ENCODE measurements at regions not wholly inside any gene's neighbourhood (a gene's known extent, or its start where the extent isn't known, plus 50 kb on each side); places are given as distances from the start of the nearest gene placed in this dataset.

GRCh38 chr7:86942081-86942480, 117.4 kb downstream of the ELAPOR2 start:
- no peak overlapping the region for H3K4me3 ChIP-seq (ENCODE audit: low read depth, low read length)
- no peak for DNase-seq (ENCODE audit: low read depth, low spot score)
- in situ Hi-C loops (cut with HindIII; ENCODE audit: low sequenced_read_pairs) = no loop called here
- TF ChIP-seq CTCF (IDR thresholded peaks at IDR 0.05; ENCODE audit: low read depth, low read length) = no peak

- peak; percentile 71 for TF ChIP-seq CTCF (IDR thresholded peaks at IDR 0.05; ENCODE audit: low read depth, low read length)
- in situ Hi-C loops (cut with HindIII; ENCODE audit: low sequenced_read_pairs) = no loop called here
- DNase-seq (ENCODE audit: low read depth, low spot score) = peak; percentile 72
- no peak overlapping the region for H3K4me3 ChIP-seq (ENCODE audit: low read depth, low read length)
Measured at GRCh38 chr7:86939197-86939814, 120.1 kb downstream of the ELAPOR2 start.

DNA sequence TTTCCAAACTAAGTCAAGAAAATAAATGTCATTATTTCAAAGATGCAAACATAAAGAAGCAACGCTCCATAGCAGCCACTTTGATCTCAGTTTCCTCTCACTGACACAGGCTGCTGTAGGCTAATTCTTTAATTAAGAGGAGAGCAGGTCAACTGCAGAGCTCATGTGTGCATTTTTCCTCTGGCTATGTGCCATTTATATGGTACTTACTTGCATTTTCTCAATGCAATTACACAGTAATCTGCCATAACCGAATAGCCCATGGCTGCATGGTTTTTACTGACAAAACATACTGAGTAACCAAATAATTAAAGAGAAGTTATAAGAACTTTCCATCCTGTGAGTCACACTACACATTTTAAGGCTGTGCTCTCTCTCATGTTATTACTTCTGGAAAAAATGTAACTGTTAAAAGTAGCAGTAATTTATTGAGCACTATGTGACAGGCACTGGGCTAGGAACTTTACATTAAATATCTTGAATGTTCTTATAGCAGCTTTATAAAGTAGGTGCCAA, 122.0 kb downstream of the ELAPOR2 start:
- TF ChIP-seq CTCF (IDR thresholded peaks at IDR 0.05; ENCODE audit: low read depth, low read length) = no peak

DNA sequence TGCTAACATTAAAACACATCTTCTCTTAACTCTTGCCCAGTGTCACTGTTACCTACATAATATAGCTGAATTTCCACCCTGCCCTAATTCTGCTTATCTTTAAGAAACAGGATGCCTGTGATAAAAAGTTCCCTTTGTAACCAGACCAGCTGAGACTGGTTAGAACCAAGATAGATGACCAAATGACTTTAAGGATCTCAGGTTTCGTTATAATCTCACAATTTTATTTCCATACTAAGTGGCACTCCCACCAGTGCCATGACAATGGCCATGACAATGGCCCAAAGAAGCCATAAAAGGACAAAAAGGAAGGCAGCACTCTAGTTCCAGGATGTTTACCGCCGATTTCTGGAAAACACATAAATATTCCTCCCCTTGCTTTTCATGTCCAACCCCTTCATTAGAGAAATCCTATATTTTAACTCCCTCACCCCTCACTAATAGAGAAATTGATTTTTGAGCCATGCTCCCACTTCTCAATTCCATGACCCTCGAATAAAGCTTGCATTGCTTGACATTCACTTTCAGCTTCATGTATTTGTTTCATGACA, 126.1 kb downstream of the ELAPOR2 start:
- H3K4me3 ChIP-seq (ENCODE audit: low read depth, low read length) = no peak overlapping the region
- no peak for TF ChIP-seq CTCF (IDR thresholded peaks at IDR 0.05; ENCODE audit: low read depth, low read length)
- no peak for DNase-seq (ENCODE audit: low read depth, low spot score)
- in situ Hi-C loops (cut with HindIII; ENCODE audit: low sequenced_read_pairs) = no loop called here

More for the DNA sequence above, 122.0 kb downstream of the ELAPOR2 start:
- no peak overlapping the region for H3K4me3 ChIP-seq (ENCODE audit: low read depth, low read length)
- in situ Hi-C loops (cut with HindIII; ENCODE audit: low sequenced_read_pairs) = no loop called here
- no peak for DNase-seq (ENCODE audit: low read depth, low spot score)

- H3K4me3 ChIP-seq (ENCODE audit: low read depth, low read length) = no peak overlapping the region
- DNase-seq (ENCODE audit: low read depth, low spot score) = peak; percentile 56
- no peak for TF ChIP-seq CTCF (IDR thresholded peaks at IDR 0.05; ENCODE audit: low read depth, low read length)
- in situ Hi-C loops (cut with HindIII; ENCODE audit: low sequenced_read_pairs) = no loop called here
Measured at GRCh38 chr7:86932038-86932512, 127.4 kb downstream of the ELAPOR2 start.

DNA sequence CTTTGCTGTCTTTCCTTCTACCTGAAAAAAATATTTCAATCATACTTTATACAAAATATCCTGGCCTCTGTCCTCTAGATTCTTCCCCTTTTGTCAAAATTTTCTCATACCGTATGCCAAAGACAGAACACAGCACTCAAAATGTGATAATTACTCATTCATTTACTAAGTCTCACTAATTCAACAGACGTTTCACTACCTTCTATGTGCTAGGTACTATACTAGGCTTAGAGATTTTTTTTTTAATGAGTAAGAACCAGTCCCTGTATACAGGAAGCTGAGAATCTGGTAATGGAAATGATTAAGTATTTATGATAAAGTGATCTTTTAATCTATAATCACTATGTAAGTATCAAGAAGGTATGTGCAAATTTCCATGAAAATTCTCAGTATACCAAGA, 128.0 kb downstream of the ELAPOR2 start:
- in situ Hi-C loops (cut with HindIII; ENCODE audit: low sequenced_read_pairs) = no loop called here
- no peak for DNase-seq (ENCODE audit: low read depth, low spot score)
- TF ChIP-seq CTCF (IDR thresholded peaks at IDR 0.05; ENCODE audit: low read depth, low read length) = no peak
- no peak overlapping the region for H3K4me3 ChIP-seq (ENCODE audit: low read depth, low read length)
